H1 (cell line): ENCODE measurements at regions not wholly inside any gene's neighbourhood (a gene's known extent, or its start where the extent isn't known, plus 50 kb on each side); places are given as distances from the start of the nearest gene placed in this dataset.

ENCODE experiments used
- CTCF ChIA-PET: fragments of 300-600 bp; sonication (Branson Sonifier 250); formaldehyde crosslinking; loops from one replicate; lab custom pipeline; 2021; ENCODE audit not compliant: partially characterized antibody; lab: Charles Lee
- POLR2A ChIA-PET: fragments of 300-600 bp; sonication (Branson Sonifier 250); formaldehyde crosslinking; loops from one replicate; lab custom pipeline; 2021; ENCODE audit warnings: inconsistent platforms; ENCODE audit not compliant: partially characterized antibody; lab: Charles Lee
- DNase-seq, 2 experiments: peaks; one replicate each; pipeline versions ENCODE4 v3.0.0 to v3.0.0-alpha.2; 2010 to 2022; ENCODE audit warnings: low spot score in 2 of 2, low read depth in 1 of 2, mixed read lengths in 1 of 2
- FAIRE-seq: peaks from 2 replicates; lab custom pipeline; 2011; peaks lifted over from hg19 to GRCh38; lab: Jason Lieb, UNC
- H2AFZ ChIP-seq: 2 replicates; pipeline ENCODE4 v1.8.1; 2012; ENCODE audit warnings: low read length, inconsistent platforms
- H2AK5ac ChIP-seq: 2 replicates; pipeline ENCODE4 v1.6.1; 2013; ENCODE audit warnings: low read depth, low read length
- H2BK120ac ChIP-seq: replicated peaks from 2 replicates; pipeline ENCODE3; 2013; ENCODE audit warnings: low read depth, low read length, inconsistent platforms
- H2BK12ac ChIP-seq: 2 replicates; pipeline ENCODE4 v1.6.1; 2013; ENCODE audit warnings: low read depth, low read length
- H2BK15ac ChIP-seq: 2 replicates; pipeline ENCODE4 v1.6.1; 2013; ENCODE audit warnings: low read length
- H2BK20ac ChIP-seq: 2 replicates; pipeline ENCODE4 v1.6.1; 2013; ENCODE audit warnings: low read length
- H2BK5ac ChIP-seq: 2 replicates; pipeline ENCODE4 v1.6.1; 2013; ENCODE audit warnings: low read depth, low read length
- H3K14ac ChIP-seq: 2 replicates; pipeline ENCODE4 v1.6.1; 2013; ENCODE audit warnings: inconsistent platforms; ENCODE audit not compliant: insufficient read length
- H3K18ac ChIP-seq: 2 replicates; pipeline ENCODE4 v1.6.1; 2013; ENCODE audit warnings: low read length; ENCODE audit errors: extremely low read depth
- H3K23ac ChIP-seq: 2 replicates; pipeline ENCODE4 v1.6.1; 2013; ENCODE audit warnings: inconsistent platforms; ENCODE audit not compliant: insufficient read length
- H3K23me2 ChIP-seq: 2 replicates; pipeline ENCODE4 v1.6.1; 2013; ENCODE audit warnings: low read depth, low read length
- H3K27ac ChIP-seq: 2 replicates; pipeline ENCODE4 v1.6.1; 2011; ENCODE audit warnings: low read depth, low read length, inconsistent platforms
- H3K27me3 ChIP-seq, 4 experiments: replicated peaks in 1 of 4; 1 replicate in 1 of 4; 2 replicates in 3 of 4; pipeline versions ENCODE4 v1.6.1 to v1.8.1; 2011 to 2013; ENCODE audit warnings: low read length in 3 of 4, mild to moderate bottlenecking in 3 of 4, inconsistent platforms in 2 of 4, mixed read lengths in 2 of 4, moderate library complexity in 1 of 4; ENCODE audit not compliant: control insufficient read depth in 3 of 4, insufficient read depth in 3 of 4; ENCODE audit errors: extremely low read depth in 1 of 4
- H3K36me3 ChIP-seq, 4 experiments: 2 replicates each; pipeline versions ENCODE4 v1.6.1 to v1.8.1; 2011 to 2013; ENCODE audit warnings: mild to moderate bottlenecking in 4 of 4, low read length in 3 of 4, moderate library complexity in 2 of 4, control low read depth in 1 of 4, inconsistent platforms in 1 of 4; ENCODE audit not compliant: insufficient read depth in 4 of 4, control insufficient read depth in 2 of 4
- H3K4ac ChIP-seq: replicated peaks from 2 replicates; pipeline ENCODE3; 2013; ENCODE audit warnings: low read length, low read depth, mixed read lengths, inconsistent platforms; ENCODE audit not compliant: insufficient read length
- H3K4me1 ChIP-seq, 4 experiments: replicated peaks in 1 of 4; 1 replicate in 1 of 4; 2 replicates in 3 of 4; pipeline versions ENCODE4 v1.6.1 to v1.8.1; 2011 to 2013; ENCODE audit warnings: low read length in 3 of 4, inconsistent platforms in 2 of 4, mixed read lengths in 1 of 4; ENCODE audit not compliant: insufficient read depth in 4 of 4, control insufficient read depth in 3 of 4
- H3K4me2 ChIP-seq, 2 experiments: 2 replicates each; pipeline versions ENCODE4 v1.6.1 to v1.8.1; 2011 to 2013; ENCODE audit warnings: low read depth in 2 of 2, low read length in 2 of 2, control low read depth in 1 of 2, inconsistent platforms in 1 of 2, mild to moderate bottlenecking in 1 of 2; ENCODE audit not compliant: insufficient read depth in 1 of 2
- H3K4me3 ChIP-seq, 4 experiments: fragments of 200-600, 300-600 bp in 1 of 4; sonication (generic), shearing (Covaris generic), sonication (Bioruptor Twin) in 1 of 4; 2 replicates each; pipeline versions ENCODE4 v1.5.1 to v1.8.1; 2011 to 2016; ENCODE audit warnings: low read length in 4 of 4, low read depth in 3 of 4, control low read depth in 2 of 4, inconsistent platforms in 2 of 4, mild to moderate bottlenecking in 2 of 4, mixed read lengths in 1 of 4, moderate library complexity in 1 of 4; ENCODE audit not compliant: insufficient read depth in 2 of 4; ENCODE audit errors: extremely low read depth in 1 of 4
- H3K56ac ChIP-seq: replicated peaks from 2 replicates; pipeline ENCODE3; 2013; ENCODE audit warnings: low read depth, mild to moderate bottlenecking, mixed read lengths, low read length, inconsistent platforms; ENCODE audit not compliant: insufficient read length
- H3K79me1 ChIP-seq: 2 replicates; pipeline ENCODE4 v1.6.1; 2013; ENCODE audit warnings: low read depth, low read length, control low read depth
- H3K79me2 ChIP-seq, 2 experiments: 2 replicates each; pipeline versions ENCODE4 v1.6.1 to v1.8.1; 2012 to 2013; ENCODE audit warnings: low read length in 2 of 2, mild to moderate bottlenecking in 2 of 2, inconsistent platforms in 1 of 2; ENCODE audit not compliant: insufficient read depth in 2 of 2, control insufficient read depth in 1 of 2
- H3K9ac ChIP-seq, 4 experiments: replicated peaks in 1 of 4; 1 replicate in 1 of 4; 2 replicates in 3 of 4; pipeline versions ENCODE4 v1.6.1 to v1.8.1; 2011 to 2013; ENCODE audit warnings: low read depth in 3 of 4, low read length in 3 of 4, control low read depth in 2 of 4, mild to moderate bottlenecking in 2 of 4, moderate library complexity in 2 of 4, inconsistent platforms in 1 of 4; ENCODE audit errors: extremely low read depth in 1 of 4
- H3K9me3 ChIP-seq, 2 experiments: 2 replicates each; pipeline versions ENCODE4 v1.6.1 to v1.8.1; 2012 to 2013; ENCODE audit warnings: mild to moderate bottlenecking in 2 of 2, moderate library complexity in 2 of 2, control low read depth in 1 of 2, inconsistent platforms in 1 of 2, low read depth in 1 of 2, low read length in 1 of 2, mixed read lengths in 1 of 2; ENCODE audit not compliant: insufficient read depth in 2 of 2
- H4K20me1 ChIP-seq, 2 experiments: replicated peaks in 1 of 2; 2 replicates each; pipeline versions ENCODE3 to v1.8.1; 2011 to 2013; ENCODE audit warnings: inconsistent platforms in 2 of 2, low read length in 2 of 2, mild to moderate bottlenecking in 1 of 2; ENCODE audit not compliant: insufficient read depth in 2 of 2, control insufficient read depth in 1 of 2
- H4K5ac ChIP-seq: 2 replicates; pipeline ENCODE4 v1.6.1; 2013; ENCODE audit warnings: low read length, low read depth, mixed read lengths, inconsistent platforms; ENCODE audit not compliant: insufficient read length
- H4K8ac ChIP-seq: 2 replicates; pipeline ENCODE4 v1.8.0; 2013; ENCODE audit warnings: mild to moderate bottlenecking, moderate library complexity, low read length, inconsistent platforms; ENCODE audit not compliant: insufficient read depth; ENCODE audit errors: extremely low read depth
- H4K91ac ChIP-seq: replicated peaks from 2 replicates; pipeline ENCODE3; 2013; ENCODE audit warnings: low read length, mixed read lengths, inconsistent platforms; ENCODE audit not compliant: insufficient read length
- CTCF ChIP-seq, 3 experiments: IDR thresholded peaks; 1 replicate in 2 of 3; 2 replicates in 1 of 3; pipeline versions ENCODE4 v1.5.1 to v1.6.1; 2011; ENCODE audit warnings: low read length in 3 of 3, mild to moderate bottlenecking in 3 of 3, inconsistent platforms in 2 of 3, low read depth in 1 of 3, moderate library complexity in 1 of 3; ENCODE audit not compliant: insufficient read depth in 1 of 3; ENCODE audit errors: control extremely low read depth in 1 of 3
- HDAC2 ChIP-seq, 2 experiments: fragments of 300-600 bp in 1 of 2; sonication (generic) in 1 of 2; IDR thresholded peaks; 2 replicates each; pipeline ENCODE4 v1.6.1; 2011 to 2012; ENCODE audit warnings: low read depth in 2 of 2, low read length in 2 of 2, mild to moderate bottlenecking in 2 of 2, moderate library complexity in 2 of 2, borderline replicate concordance in 1 of 2, inconsistent platforms in 1 of 2
- WGBS, 2 experiments: shearing (Covaris generic) in 1 of 2; methylation state at CpG; one replicate each; pipeline versions ENCODE4 v1.1.6 to v1.1.7; 2013 to 2015; ENCODE audit warnings: low lambda C conversion rate in 2 of 2, mixed read lengths in 2 of 2, inconsistent platforms in 1 of 2, low coverage in 1 of 2, missing lambda C conversion rate in 1 of 2; ENCODE audit not compliant: insufficient replicate concordance in 2 of 2, insufficient coverage in 1 of 2, insufficient read length in 1 of 2; ENCODE audit errors: extremely low coverage in 1 of 2, missing lambda C conversion rate in 1 of 2; 5-methylcytosine and 5-hydroxymethylcytosine counted together

- no peaks in the 10 kb centered on the region for H3K79me2 ChIP-seq
- no peaks in the 10 kb centered on the region for H3K9me3 ChIP-seq
- H3K27ac ChIP-seq = no peak overlapping the region
- H2BK20ac ChIP-seq = no peak overlapping the region
- no peaks in the 10 kb centered on the region for H3K79me1 ChIP-seq
- no peak overlapping the region for H3K9ac ChIP-seq
- no peak overlapping the region for H4K91ac ChIP-seq
- no peak overlapping the region for H3K4me2 ChIP-seq
- H4K20me1 ChIP-seq = no peaks in the 10 kb centered on the region
- no peak overlapping the region for H2BK120ac ChIP-seq
- no peak overlapping the region for H4K5ac ChIP-seq
- no peak overlapping the region for H3K23ac ChIP-seq
- no peak overlapping the region for H2BK15ac ChIP-seq
- no peak overlapping the region for H2BK5ac ChIP-seq
- peaks cover 0 to 1% (median 0%) of the 10 kb centered on the region in 4 experiments; a peak in 1 of 7 replicates for H3K27me3 ChIP-seq
- no peak overlapping the region for H3K4me3 ChIP-seq
- ChIA-PET POLR2A (no interaction called here), CTCF (interaction anchor here (0.6 to 1.7 kb wide), 3 partner anchors 11 to 252 kb away, joined by 3 to 4 read pairs (median 4); no protein-coding TSS in a partner anchor)
- no peak overlapping the region for H2AFZ ChIP-seq
- DNase-seq (no peak), FAIRE-seq (no peak)
- TF ChIP-seq CTCF (IDR thresholded peaks at IDR 0.05; ENCODE audit: control extremely low read depth in 1 of 3, insufficient read depth in 1 of 3, low read depth in 1 of 3, low read length in 3 of 3) (no peak), HDAC2 (IDR thresholded peaks at IDR 0.05; ENCODE audit: borderline replicate concordance in 1 of 2, low read depth in 2 of 2, low read length in 2 of 2) (no peak)
- no peak overlapping the region for H3K56ac ChIP-seq
- no peak overlapping the region for H4K8ac ChIP-seq
- no peaks in the 10 kb centered on the region for H3K36me3 ChIP-seq
- H3K14ac ChIP-seq = no peak overlapping the region
- H2BK12ac ChIP-seq = no peak overlapping the region
- H3K23me2 ChIP-seq = no peaks in the 10 kb centered on the region
- no peak overlapping the region for H2AK5ac ChIP-seq
- no peak overlapping the region for H3K4ac ChIP-seq
- WGBS, 2 experiments = 96% methylated on average over 3 of the region's 3 CpGs; no CpG with 5 or more reads in 1 of the 2 experiments
- H3K18ac ChIP-seq = no peak overlapping the region
- H3K4me1 ChIP-seq = peaks cover 3 to 8% (median 4%) of the 10 kb centered on the region in 4 experiments; a peak in 5 of 7 replicates
Observed at GRCh38 chr1:239128541-239128940, 257.8 kb upstream of the CHRM3 start.
